Neural progenitor cell (in vitro differentiated cells): ENCODE measurements at regions not wholly inside any gene's neighbourhood (a gene's known extent, or its start where the extent isn't known, plus 50 kb on each side); places are given as distances from the start of the nearest gene placed in this dataset.

Source experiments
- DNase-seq: peaks from one replicate; pipeline ENCODE4 v3.0.0-alpha.2; 2016; ENCODE audit warnings: low spot score
- H2AFZ ChIP-seq: fragments of 200-600 bp; sonication (generic); replicated peaks from 2 replicates; pipeline ENCODE4 v1.6.1; 2016; ENCODE audit warnings: antibody characterized with exemption
- H3F3A ChIP-seq: fragments of 200-600 bp; sonication (generic); 2 replicates; pipeline ENCODE4 v1.6.1; 2016; ENCODE audit warnings: antibody characterized with exemption, low read depth
- H3K27ac ChIP-seq: fragments of 200-600 bp; sonication (generic); 2 replicates; pipeline ENCODE4 v1.5.1; 2016; ENCODE audit warnings: mild to moderate bottlenecking
- H3K27me3 ChIP-seq: fragments of 200-600 bp; sonication (generic); 2 replicates; pipeline ENCODE4 v1.6.1; 2016; ENCODE audit warnings: mild to moderate bottlenecking, moderate library complexity
- H3K36me3 ChIP-seq: fragments of 200-600 bp; sonication (generic); 2 replicates; pipeline ENCODE4 v1.5.1; 2016
- H3K4me1 ChIP-seq: fragments of 200-600 bp; sonication (generic); 2 replicates; pipeline ENCODE4 v1.6.1; 2016; ENCODE audit warnings: mixed run types
- H3K4me2 ChIP-seq: fragments of 200-600 bp; sonication (generic); 2 replicates; pipeline ENCODE4 v1.6.1; 2016
- H3K4me3 ChIP-seq: fragments of 200-600 bp; sonication (generic); 2 replicates; pipeline ENCODE4 v1.5.1; 2016
- H3K79me2 ChIP-seq: fragments of 200-600 bp; sonication (generic); 2 replicates; pipeline ENCODE4 v1.6.1; 2016; ENCODE audit warnings: low read depth
- H3K9ac ChIP-seq: fragments of 200-600 bp; sonication (generic); 2 replicates; pipeline ENCODE4 v1.6.1; 2016
- H3K9me3 ChIP-seq: fragments of 200-600 bp; sonication (generic); 2 replicates; pipeline ENCODE4 v1.5.1; 2016; ENCODE audit warnings: low read depth
- H4K20me1 ChIP-seq: fragments of 200-600 bp; sonication (generic); 2 replicates; pipeline ENCODE4 v1.6.1; 2016; ENCODE audit warnings: low read depth
- H3K27ac Mint-ChIP-seq: 3 replicates; pipeline ENCODE4 v1.8.0; 2021; ENCODE audit warnings: mixed read lengths
- H3K27me3 Mint-ChIP-seq: 2 replicates; pipeline ENCODE4 v1.8.0; 2022; ENCODE audit warnings: low read depth, mild to moderate bottlenecking, inconsistent platforms, moderate library complexity, mixed read lengths; ENCODE audit not compliant: insufficient read depth
- H3K36me3 Mint-ChIP-seq: 3 replicates; pipeline ENCODE4 v1.8.0; 2021; ENCODE audit warnings: mixed read lengths
- H3K4me1 Mint-ChIP-seq: 3 replicates; pipeline ENCODE4 v1.8.0; 2021; ENCODE audit warnings: mixed read lengths
- H3K4me3 Mint-ChIP-seq: 3 replicates; pipeline ENCODE4 v1.8.0; 2021; ENCODE audit warnings: mild to moderate bottlenecking, moderate library complexity, mixed read lengths
- H3K9me3 Mint-ChIP-seq: 3 replicates; pipeline ENCODE4 v1.8.0; 2020; ENCODE audit warnings: mixed read lengths
- CTCF ChIP-seq: fragments of 200-600 bp; sonication (generic); IDR thresholded peaks from 2 replicates; pipeline ENCODE4 v1.5.1; 2017; ENCODE audit warnings: antibody characterized with exemption, mild to moderate bottlenecking
- EZH2 ChIP-seq: fragments of 200-600 bp; sonication (generic); IDR thresholded peaks from 2 replicates; pipeline ENCODE4 v1.6.1; 2017; ENCODE audit warnings: antibody characterized with exemption, mild to moderate bottlenecking, moderate library complexity
- EZH2phosphoT487 ChIP-seq: fragments of 200-600 bp; sonication (generic); IDR thresholded peaks from 2 replicates; pipeline ENCODE4 v1.6.1; 2017; ENCODE audit warnings: antibody characterized with exemption

DNA sequence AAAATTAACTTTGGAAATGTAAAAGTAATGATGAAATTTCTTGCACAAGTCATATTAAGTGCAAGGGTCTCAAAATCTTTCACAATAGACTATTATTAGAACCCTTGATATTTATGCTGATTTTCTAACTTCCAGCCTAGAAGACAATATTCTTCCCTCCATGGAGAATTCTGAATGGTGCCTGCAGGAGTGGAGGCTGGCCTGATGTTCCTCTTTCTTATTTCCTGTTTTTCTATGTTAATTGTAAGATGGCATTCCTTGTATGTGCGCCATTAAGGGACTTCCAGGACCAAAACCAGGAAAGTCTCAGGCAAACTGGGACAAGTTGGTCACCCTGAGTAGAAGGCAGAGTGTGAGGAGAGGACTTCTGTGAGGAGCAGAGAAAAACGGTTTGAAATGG, 294.9 kb downstream of the DLEU7 start:
- Histone ChIP-seq H4K20me1 (no peaks in the 10 kb centered on the region), H3K36me3 (no peaks in the 10 kb centered on the region), H3K79me2 (no peaks in the 10 kb centered on the region), H3K9me3 (no peaks in the 10 kb centered on the region), H3K27me3 (no peaks in the 10 kb centered on the region), H3K4me3 (no peak overlapping the region), H3K4me2 (no peak overlapping the region), H3K9ac (no peak overlapping the region), H2AFZ (no peak overlapping the region), H3K4me1 (peaks cover 7% of the 10 kb centered on the region), H3K27ac (no peak overlapping the region), H3F3A (no peaks in the 10 kb centered on the region)
- peaks cover under 1% of the 10 kb centered on the region for H3K36me3 Mint-ChIP-seq
- TF ChIP-seq EZH2 (no peak), CTCF (no peak), EZH2phosphoT487 (no peak)
- H3K27ac Mint-ChIP-seq = no peak overlapping the region
- H3K9me3 Mint-ChIP-seq = peaks cover 3% of the 10 kb centered on the region
- no peaks in the 10 kb centered on the region for H3K27me3 Mint-ChIP-seq
- no peak for DNase-seq
- no peak overlapping the region for H3K4me3 Mint-ChIP-seq
- peaks cover 14% of the 10 kb centered on the region for H3K4me1 Mint-ChIP-seq

DNA sequence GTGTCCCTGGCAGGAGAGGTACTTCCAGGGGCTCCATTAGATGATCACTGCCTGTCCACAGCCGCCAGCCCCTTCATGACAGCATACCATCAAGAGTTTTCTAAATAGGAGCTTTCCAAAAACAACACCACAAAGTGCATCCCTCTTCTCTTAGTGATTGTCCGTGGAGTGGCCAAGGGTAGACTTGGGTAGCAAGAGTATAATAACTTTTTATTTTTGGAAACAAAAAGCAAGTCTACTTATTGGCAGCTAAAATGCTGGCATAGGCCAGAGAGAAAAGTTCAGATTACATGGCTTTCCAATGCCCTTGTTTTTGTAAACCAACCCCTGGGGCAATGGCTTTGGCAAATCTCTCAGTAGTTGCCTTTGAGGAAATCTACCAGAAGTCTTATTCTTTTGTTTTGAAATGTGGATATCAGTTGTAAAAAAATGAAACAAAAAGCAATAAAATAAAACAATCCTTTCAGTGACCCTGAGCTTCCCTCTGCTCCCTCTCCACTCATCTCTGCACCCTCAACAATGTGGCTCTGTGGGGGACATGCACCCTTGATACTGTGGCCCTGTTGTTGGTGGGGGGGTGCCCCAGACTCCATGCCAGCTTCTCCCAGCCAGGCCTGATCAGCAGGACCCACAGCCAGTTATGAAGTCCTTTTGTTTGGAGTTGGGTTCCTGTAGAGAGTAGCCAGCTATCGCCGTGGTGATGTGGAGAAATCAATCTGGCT, 294.1 kb downstream of the DLEU7 start:
- peaks cover 3% of the 10 kb centered on the region for H3K9me3 Mint-ChIP-seq
- no peak overlapping the region for H3K9ac ChIP-seq
- H3K27me3 Mint-ChIP-seq = no peaks in the 10 kb centered on the region
- H4K20me1 ChIP-seq = no peaks in the 10 kb centered on the region
- no peaks in the 10 kb centered on the region for H3F3A ChIP-seq
- no peaks in the 10 kb centered on the region for H3K27me3 ChIP-seq
- DNase-seq = no peak
- no peak overlapping the region for H3K4me2 ChIP-seq
- peaks cover 2% of the 10 kb centered on the region for H3K36me3 Mint-ChIP-seq
- TF ChIP-seq CTCF (no peak), EZH2phosphoT487 (no peak), EZH2 (no peak)
- peak overlapping the region; percentile 78 for H3K27ac Mint-ChIP-seq
- no peaks in the 10 kb centered on the region for H3K79me2 ChIP-seq
- H3K4me3 Mint-ChIP-seq = no peak overlapping the region
- H3K27ac ChIP-seq = no peak overlapping the region
- no peaks in the 10 kb centered on the region for H3K4me1 ChIP-seq
- H3K36me3 ChIP-seq = no peaks in the 10 kb centered on the region
- no peak overlapping the region for H2AFZ ChIP-seq
- peaks cover 8% of the 10 kb centered on the region for H3K4me1 Mint-ChIP-seq
- no peak overlapping the region for H3K4me3 ChIP-seq
- no peaks in the 10 kb centered on the region for H3K9me3 ChIP-seq

GRCh38 chr13:50550151-50550550, 293.3 kb downstream of the DLEU7 start:
- H3K9me3 Mint-ChIP-seq = peaks cover 3% of the 10 kb centered on the region
- Histone ChIP-seq H3K79me2 (no peaks in the 10 kb centered on the region), H3K4me2 (no peak overlapping the region), H3K27me3 (no peaks in the 10 kb centered on the region), H2AFZ (no peak overlapping the region), H3K9ac (no peak overlapping the region), H3F3A (no peaks in the 10 kb centered on the region), H3K4me1 (no peaks in the 10 kb centered on the region), H3K9me3 (no peaks in the 10 kb centered on the region), H3K36me3 (no peaks in the 10 kb centered on the region), H3K4me3 (no peak overlapping the region), H3K27ac (no peak overlapping the region), H4K20me1 (no peaks in the 10 kb centered on the region)
- no peak overlapping the region for H3K27ac Mint-ChIP-seq
- H3K4me1 Mint-ChIP-seq = peaks cover 7% of the 10 kb centered on the region
- H3K36me3 Mint-ChIP-seq = peaks cover 2% of the 10 kb centered on the region
- TF ChIP-seq EZH2 (no peak), CTCF (no peak), EZH2phosphoT487 (no peak)
- no peak for DNase-seq
- no peaks in the 10 kb centered on the region for H3K27me3 Mint-ChIP-seq
- H3K4me3 Mint-ChIP-seq = no peak overlapping the region
